Stimulated activated CD4-positive, alpha-beta T cell treated with anti-CD3 and anti-CD28 coated beads, Interleukin-1b, Interleukin-23, amount 100 ng/mL, for 1 hour (primary cell): ENCODE measurements at regions not wholly inside any gene's neighbourhood (a gene's known extent, or its start where the extent isn't known, plus 50 kb on each side); places are given as distances from the start of the nearest gene placed in this dataset.
"Not testable (repeated sequence)": the region's sequence is repeated elsewhere in the genome, so short reads cannot be mapped to it uniquely, and the experiment has no call there.

Experiments used
- DNase-seq, 2 donors: peaks; one replicate each; pipeline ENCODE4 v3.0.0-alpha.2; 2020; ENCODE audit warnings: low read depth in 2 of 2

DNA sequence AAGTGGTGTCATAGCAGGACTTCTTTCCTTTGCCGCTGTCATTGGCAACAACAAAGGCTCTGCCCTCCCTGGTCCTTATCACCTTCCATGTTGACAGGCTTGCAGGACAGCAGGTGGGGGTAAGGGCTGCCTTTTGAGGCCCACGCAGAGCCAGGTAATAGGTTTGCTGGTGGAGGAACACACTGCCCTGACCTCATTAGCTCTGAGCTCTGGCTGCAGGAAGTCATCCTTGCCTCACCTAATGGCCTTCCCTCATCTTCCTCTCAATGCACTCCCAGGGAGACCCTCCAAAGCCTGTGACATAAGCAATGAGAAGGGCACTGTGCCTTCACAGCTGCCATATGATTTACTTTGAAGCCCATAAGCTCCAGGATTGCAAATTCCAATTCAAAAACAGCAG is 1205.2 kb upstream of the AUTS2 start:
- no peak for DNase-seq

GRCh38 chr7:68394131-68394530 is 1204.1 kb upstream of the AUTS2 start:
- no peak for DNase-seq

- no peak for DNase-seq
Measured at GRCh38 chr7:68399991-68400590, 1198.2 kb upstream of the AUTS2 start.

GRCh38 chr7:68400783-68401182 is 1197.5 kb upstream of the AUTS2 start:
- DNase-seq, result no peak

GRCh38 chr7:68401313-68401712 is 1197.0 kb upstream of the AUTS2 start:
- no peak for DNase-seq

DNA sequence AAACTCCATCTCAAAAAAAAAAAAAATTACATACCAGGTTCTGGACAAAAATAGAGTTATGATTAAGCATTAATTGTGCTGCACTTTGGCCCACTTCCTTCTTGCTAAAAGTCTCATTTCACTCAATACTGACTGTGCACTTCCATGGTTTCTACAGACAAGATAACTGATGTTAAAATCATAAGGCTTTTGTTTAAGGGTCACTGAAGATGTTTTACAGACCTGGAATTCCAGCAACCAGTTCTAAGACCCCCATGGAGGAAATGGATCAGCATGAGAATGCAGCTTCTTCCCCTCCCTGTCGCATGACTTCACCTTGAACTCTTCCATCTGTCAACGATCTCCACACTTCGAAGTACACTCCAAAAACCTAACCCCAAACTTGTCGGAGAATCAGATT is 1191.8 kb upstream of the AUTS2 start:
- DNase-seq, result no peak

DNA sequence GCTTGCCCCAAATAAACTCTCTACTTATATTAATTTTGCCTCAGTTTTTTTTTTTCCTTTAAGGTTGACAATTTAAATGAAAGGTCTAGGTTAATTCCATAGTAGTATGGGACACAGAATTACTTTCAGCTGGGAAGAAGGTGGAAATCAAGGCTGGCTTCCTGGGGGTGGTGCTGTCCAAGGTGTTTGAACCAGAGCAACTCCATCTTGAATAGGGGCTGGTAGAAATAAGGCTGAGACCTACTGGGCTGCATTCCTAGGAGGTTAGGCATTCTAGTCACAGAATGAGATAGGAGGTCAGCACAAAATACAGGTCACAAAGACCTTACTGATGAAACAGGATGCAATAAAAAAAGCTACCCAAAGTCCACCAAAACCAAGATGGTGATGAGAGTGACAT is 1190.8 kb upstream of the AUTS2 start:
- DNase-seq, result no peak

DNA sequence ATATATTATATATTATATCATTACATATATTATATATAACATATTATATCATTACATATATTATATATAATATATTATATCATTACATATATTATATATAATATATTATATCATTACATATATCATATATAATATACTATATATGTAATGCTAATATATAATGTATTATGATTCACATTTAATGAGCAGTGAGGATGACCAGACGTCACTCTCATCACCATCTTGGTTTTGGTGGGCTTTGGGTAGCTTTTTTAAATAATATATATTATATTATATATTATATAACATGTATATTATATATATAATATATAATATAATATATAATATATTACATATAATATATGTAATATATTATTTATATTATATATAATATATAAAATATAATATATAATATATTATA is 1189.4 kb upstream of the AUTS2 start:
- no peak for DNase-seq

- DNase-seq, result no peak
Measured at GRCh38 chr7:68409851-68410250, 1188.4 kb upstream of the AUTS2 start.

DNA sequence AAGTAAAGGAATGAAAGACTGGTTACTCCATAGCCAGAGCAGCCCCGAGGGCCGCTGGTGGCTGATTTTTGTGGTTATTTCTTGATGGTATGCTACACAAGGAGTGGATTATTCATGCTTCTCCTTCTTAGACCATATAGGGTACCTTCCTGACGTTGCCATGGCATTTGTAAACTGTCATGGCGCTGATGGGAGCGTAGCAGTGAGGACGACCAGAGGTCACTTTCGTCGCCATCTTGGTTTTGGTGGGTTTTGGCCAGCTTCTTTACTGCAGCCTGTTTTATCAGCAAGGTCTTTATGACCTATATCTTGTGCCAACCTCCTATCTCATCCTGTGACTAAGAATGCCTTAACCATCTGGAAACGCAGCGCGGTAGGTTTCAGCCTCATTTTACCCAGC is 1187.6 kb upstream of the AUTS2 start:
- DNase-seq, result not testable (repeated sequence)

- DNase-seq, result no peak
Measured at GRCh38 chr7:68411742-68412141, 1186.5 kb upstream of the AUTS2 start.

DNA sequence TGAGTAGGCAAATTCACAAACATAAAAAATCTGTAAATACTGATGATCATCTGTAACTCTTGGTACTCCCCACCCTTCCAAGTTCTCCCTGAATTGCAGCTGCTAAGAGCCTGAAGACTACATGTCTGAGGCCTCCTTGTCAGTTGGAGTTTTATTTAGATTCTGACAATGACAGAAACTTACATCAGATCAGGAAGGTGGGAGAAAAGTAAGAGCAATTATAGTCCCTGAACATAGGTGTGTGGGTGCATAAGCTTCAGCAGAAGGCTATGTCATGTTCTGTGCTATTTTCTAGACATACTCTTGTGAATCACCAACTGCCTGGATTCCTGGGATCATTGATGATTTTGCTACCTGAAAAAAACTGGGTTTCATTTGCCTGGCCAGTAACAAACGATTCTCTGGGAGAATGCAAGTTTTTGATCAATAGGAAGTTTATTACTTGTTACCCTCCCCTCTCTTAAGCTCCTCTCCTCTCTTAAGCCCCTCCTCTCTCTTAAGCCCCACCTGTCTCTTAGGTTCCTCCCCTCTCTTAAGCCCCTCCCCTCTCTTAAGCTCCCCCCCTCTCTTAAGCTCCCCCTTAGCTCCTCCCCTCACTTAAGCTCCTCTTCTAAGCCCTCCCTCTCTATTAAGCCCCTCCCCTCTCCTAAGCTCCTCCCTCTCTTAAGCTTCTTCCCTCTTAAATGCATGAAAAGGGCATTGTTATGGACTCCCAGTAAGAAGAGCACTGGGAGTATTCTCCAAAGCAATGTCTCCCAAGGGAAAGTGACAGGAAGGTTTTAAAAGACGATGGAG is 1183.4 kb upstream of the AUTS2 start:
- DNase-seq, result no peak

- DNase-seq, result no peak
Measured at GRCh38 chr7:68417002-68417401, 1181.3 kb upstream of the AUTS2 start.

GRCh38 chr7:68417659-68418058 is 1180.6 kb upstream of the AUTS2 start:
- DNase-seq, result no peak

- no peak for DNase-seq
Measured at GRCh38 chr7:68420342-68421192, 1177.7 kb upstream of the AUTS2 start.

DNA sequence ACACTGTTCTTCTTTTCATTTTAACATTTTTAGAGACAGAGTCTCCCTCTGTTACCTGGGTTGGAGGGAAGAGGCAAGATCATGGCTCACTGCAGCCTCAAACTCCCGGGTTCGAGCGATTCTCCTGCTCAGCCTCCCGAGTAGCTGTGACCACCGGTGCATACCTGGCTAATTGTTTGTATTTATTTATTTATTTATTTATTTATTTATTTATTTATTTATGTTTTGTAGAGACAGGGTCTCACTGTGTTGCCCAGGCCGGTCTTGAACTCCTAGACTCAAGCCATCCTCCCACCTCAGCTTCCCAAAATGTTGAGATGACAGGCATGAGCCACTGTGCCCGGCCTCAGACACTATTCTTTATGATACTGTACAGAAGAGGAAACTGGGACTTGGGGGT is 1176.6 kb upstream of the AUTS2 start:
- DNase-seq, result no peak

GRCh38 chr7:68422281-68422680 is 1176.0 kb upstream of the AUTS2 start:
- DNase-seq, result no peak

DNA sequence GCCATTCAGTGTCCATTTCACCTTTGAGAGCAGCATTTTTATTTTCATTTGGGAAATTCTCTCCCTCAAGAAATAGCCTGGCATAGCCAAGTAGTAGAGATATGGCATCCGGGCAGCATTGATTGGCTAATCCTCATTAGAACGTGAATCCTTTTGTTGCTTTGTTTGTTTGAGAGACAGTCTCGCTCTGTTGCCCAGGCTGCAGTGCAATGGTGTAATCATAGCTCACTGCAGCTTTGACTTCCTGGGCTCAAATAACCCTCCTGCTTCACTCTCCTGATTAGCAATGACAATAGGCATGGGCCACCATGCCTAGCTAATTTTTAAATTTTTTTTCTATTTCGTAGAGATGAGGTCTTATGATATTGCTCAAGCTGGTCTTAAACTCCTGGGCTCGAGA is 1174.9 kb upstream of the AUTS2 start:
- no peak for DNase-seq

DNA sequence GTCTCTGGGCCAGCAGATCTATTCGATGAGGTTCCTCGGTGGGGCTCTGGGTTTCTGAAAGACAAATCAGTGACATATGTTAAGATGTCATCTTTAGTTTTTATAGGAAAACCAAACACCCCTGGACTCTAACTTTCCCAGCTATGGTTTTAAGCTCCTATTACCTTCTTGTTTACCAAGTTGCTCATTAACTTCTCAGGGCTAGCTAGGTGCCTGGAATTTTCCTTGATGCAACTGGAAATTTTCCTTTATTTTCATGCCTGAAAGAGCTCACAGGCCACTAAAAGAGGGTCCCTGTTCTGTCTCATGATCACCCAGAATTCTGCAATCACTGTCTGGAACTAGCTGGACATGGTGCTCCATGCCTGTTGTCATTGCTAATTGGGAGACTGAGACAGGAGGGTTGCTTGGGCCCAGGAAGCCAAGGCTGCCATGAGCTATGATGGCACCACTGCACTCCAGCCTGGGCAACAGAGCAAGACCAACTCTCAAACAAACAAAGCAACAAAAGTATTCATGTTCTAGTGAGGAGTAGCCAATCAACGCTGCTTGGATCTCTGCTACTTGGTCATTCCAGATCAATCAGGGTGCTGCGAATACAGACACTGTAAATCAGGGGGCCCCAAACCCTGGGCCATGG is 1173.5 kb upstream of the AUTS2 start:
- no peak for DNase-seq

DNA sequence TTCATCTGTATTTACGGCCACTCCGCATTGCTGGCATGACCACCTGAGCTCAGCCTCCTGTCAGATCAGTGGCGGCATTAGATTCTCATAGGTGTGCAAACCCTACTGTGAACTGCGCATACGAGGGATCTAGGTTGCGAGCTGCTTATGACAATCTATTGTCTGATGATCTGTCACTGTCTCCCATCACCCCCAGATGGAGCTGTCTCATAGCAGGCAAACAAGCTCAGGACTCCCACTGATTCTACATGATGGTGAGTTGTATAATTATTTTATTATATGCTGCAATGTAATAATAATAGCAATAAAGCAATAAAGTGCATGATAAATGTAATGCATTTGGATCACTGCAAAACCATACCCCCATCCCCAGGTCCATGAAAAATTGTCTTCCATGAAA is 1172.9 kb upstream of the AUTS2 start:
- no peak for DNase-seq

DNA sequence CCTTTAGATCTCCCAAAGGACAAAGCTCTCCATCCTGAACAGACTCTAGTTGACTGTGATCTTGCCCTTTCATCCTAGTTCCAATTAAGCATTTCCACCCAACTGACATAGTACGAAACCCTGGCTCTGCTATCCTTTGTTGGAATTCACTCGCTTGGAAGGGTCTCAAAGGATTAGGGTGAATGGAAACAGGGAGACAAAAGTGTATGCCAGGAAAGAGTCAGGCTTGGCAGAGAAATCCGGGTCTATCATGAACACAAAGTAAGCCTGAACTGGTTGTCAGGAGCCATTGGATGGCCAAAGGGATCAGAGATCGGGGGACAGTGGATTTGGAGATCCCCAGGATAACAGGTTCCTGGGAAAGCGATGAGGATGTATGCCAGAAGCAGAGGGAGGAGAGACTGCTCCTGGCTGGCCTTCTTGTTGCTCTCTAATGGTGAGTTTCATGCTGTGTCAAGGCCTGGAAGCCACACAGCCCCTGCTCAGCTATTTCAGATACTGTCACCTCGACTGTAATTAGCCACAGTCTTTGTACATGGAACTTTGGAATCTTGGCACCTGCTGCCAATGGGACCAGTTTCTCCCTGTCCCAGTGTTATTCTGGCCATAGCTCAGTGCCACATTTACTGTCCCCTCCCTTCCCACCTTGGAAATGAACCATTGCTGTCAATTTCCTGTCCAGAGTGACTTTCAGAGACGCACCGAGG is 1168.7 kb upstream of the AUTS2 start:
- DNase-seq, result no peak

DNA sequence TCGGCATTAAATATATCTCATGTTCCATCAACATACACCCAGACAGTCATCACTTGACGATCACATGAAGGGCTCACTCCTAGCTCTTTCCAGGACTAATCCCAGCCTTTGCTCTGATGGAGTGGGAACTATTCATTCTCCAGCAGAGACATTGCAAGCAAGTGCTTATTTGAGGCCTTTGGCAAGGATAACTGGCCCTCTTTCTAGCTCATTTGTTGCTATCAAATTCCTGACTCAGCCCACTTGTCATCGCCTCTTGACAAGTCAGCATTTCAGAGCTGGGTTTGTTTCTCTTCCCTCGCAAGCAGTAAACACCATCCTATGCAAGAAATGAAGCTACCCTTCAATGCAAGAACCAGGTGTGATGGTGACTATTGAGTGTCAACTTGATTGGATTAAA is 1165.7 kb upstream of the AUTS2 start:
- DNase-seq, result no peak
